HuH-7.5 (cell line): ENCODE measurements at regions not wholly inside any gene's neighbourhood (a gene's known extent, or its start where the extent isn't known, plus 50 kb on each side); places are given as distances from the start of the nearest gene placed in this dataset.
"Not testable (repeated sequence)": the region's sequence is repeated elsewhere in the genome, so short reads cannot be mapped to it uniquely, and the experiment has no call there.

Experiments
- DNase-seq: peaks from one replicate; pipeline ENCODE4 v3.0.0; 2011; ENCODE audit warnings: low spot score

- DNase-seq, result no peak
Observed at GRCh38 chr2:39487398-39488250, 50.5 kb upstream of the MAP4K3 start.

GRCh38 chr2:39488450-39488849, 51.4 kb upstream of the MAP4K3 start:
- DNase-seq, result no peak

GRCh38 chr2:39490586-39490985, 53.5 kb upstream of the MAP4K3 start:
- no peak for DNase-seq

GRCh38 chr2:39491653-39492052, 54.6 kb upstream of the MAP4K3 start:
- DNase-seq, result no peak

GRCh38 chr2:39492095-39492590, 55.1 kb upstream of the MAP4K3 start:
- no peak for DNase-seq

GRCh38 chr2:39492716-39493115, 55.6 kb upstream of the MAP4K3 start:
- no peak for DNase-seq

- no peak for DNase-seq
Observed at GRCh38 chr2:39494784-39495251, 57.7 kb upstream of the MAP4K3 start.

GRCh38 chr2:39497082-39497801, 60.2 kb upstream of the MAP4K3 start:
- no peak for DNase-seq

GRCh38 chr2:39498176-39498575, 61.1 kb upstream of the MAP4K3 start:
- not testable (repeated sequence) for DNase-seq

GRCh38 chr2:39498786-39499185, 61.7 kb upstream of the MAP4K3 start:
- DNase-seq, result no peak

- DNase-seq, result no peak
Observed at GRCh38 chr2:39499336-39499735, 62.3 kb upstream of the MAP4K3 start.

- DNase-seq, result no peak
Observed at GRCh38 chr2:39501412-39501811, 64.3 kb upstream of the MAP4K3 start.

- DNase-seq, result no peak
Observed at GRCh38 chr2:39503277-39503676, 66.2 kb upstream of the MAP4K3 start.

- no peak for DNase-seq
Observed at GRCh38 chr2:39504790-39505335, 67.8 kb upstream of the MAP4K3 start.

- no peak for DNase-seq
Observed at GRCh38 chr2:39506215-39506614, 69.1 kb upstream of the MAP4K3 start.

GRCh38 chr2:39508198-39508597, 71.1 kb upstream of the MAP4K3 start:
- DNase-seq, result no peak

- DNase-seq, result no peak
Observed at GRCh38 chr2:39510140-39510539, 73.1 kb upstream of the MAP4K3 start.

GRCh38 chr2:39511219-39511604, 74.1 kb upstream of the MAP4K3 start:
- no peak for DNase-seq

- no peak for DNase-seq
Observed at GRCh38 chr2:39511605-39512433, 74.7 kb upstream of the MAP4K3 start.

GRCh38 chr2:39512434-39512935, 75.4 kb upstream of the MAP4K3 start:
- DNase-seq, result no peak

GRCh38 chr2:39512941-39513340, 75.9 kb upstream of the MAP4K3 start:
- no peak for DNase-seq

- DNase-seq, result no peak
Observed at GRCh38 chr2:39513641-39514094, 76.6 kb upstream of the MAP4K3 start.
